Uterus (tissue), 2 donors: ENCODE measurements at regions not wholly inside any gene's neighbourhood (a gene's known extent, or its start where the extent isn't known, plus 50 kb on each side); places are given as distances from the start of the nearest gene placed in this dataset.

ENCODE experiments used
- POLR2A ChIP-seq, 2 donors: fragments of 450-650 bp; IDR thresholded peaks; one replicate each; pipeline ENCODE4 v1.6.1; 2016; ENCODE audit warnings: antibody characterized with exemption in 2 of 2, mild to moderate bottlenecking in 1 of 2, moderate library complexity in 1 of 2
- TF ChIP-seq, protein P1 (sequence below), 4 experiments: fragments of 200-600 bp in 2 of 4; fragments of 450-650 bp in 2 of 4; sonication (generic) in 2 of 4; IDR thresholded peaks; one replicate each; pipeline ENCODE4 v1.5.1; 2016 to 2019; ENCODE audit warnings: antibody characterized with exemption in 4 of 4, mild to moderate bottlenecking in 2 of 4, moderate library complexity in 1 of 4

DNA sequence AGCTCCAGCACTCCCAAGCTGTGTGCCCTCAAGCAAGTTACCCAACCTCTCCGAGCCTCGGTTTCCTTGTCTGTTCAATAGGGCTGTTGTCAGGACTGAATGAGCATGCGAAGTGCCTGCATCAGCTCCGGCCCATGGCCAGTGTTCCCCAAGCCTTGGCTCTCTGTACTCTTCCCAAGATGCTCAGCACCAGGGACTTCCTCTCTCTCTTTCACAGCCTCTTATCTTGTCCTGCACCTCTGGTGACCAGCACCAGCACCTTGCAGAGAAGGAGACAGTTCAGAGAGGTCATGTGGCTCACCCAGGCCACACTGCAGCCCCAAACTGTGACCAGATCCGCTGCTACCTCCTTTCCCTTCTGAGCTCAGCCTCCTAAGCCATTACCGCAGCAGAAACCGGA is 120.3 kb upstream of the ANO1 start:
- TF ChIP-seq, protein P1, sequence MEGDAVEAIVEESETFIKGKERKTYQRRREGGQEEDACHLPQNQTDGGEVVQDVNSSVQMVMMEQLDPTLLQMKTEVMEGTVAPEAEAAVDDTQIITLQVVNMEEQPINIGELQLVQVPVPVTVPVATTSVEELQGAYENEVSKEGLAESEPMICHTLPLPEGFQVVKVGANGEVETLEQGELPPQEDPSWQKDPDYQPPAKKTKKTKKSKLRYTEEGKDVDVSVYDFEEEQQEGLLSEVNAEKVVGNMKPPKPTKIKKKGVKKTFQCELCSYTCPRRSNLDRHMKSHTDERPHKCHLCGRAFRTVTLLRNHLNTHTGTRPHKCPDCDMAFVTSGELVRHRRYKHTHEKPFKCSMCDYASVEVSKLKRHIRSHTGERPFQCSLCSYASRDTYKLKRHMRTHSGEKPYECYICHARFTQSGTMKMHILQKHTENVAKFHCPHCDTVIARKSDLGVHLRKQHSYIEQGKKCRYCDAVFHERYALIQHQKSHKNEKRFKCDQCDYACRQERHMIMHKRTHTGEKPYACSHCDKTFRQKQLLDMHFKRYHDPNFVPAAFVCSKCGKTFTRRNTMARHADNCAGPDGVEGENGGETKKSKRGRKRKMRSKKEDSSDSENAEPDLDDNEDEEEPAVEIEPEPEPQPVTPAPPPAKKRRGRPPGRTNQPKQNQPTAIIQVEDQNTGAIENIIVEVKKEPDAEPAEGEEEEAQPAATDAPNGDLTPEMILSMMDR (IDR thresholded peaks at IDR 0.05), result no peak
- TF ChIP-seq POLR2A (IDR thresholded peaks at IDR 0.05), result no peak
